PC-3 (cell line): ENCODE measurements at regions not wholly inside any gene's neighbourhood (a gene's known extent, or its start where the extent isn't known, plus 50 kb on each side); places are given as distances from the start of the nearest gene placed in this dataset.

Source experiments
- EZH2 ChIP-seq: fragments of 300-600 bp; sonication (generic); IDR thresholded peaks from one replicate; pipeline ENCODE4 v1.6.1; 2017; ENCODE audit warnings: antibody characterized with exemption, mild to moderate bottlenecking, low read length; ENCODE audit not compliant: unreplicated experiment
- EZH2phosphoT487 ChIP-seq: fragments of 300-600 bp; sonication (generic); IDR thresholded peaks from 2 replicates; pipeline ENCODE4 v1.6.1; 2018; ENCODE audit warnings: mild to moderate bottlenecking, antibody characterized with exemption, low read length, borderline replicate concordance
- TF ChIP-seq, protein P1 (sequence below): fragments of 300-600 bp; sonication (generic); conservative IDR thresholded peaks from 2 replicates; pipeline ENCODE4 v1.5.1; 2017; ENCODE audit warnings: antibody characterized with exemption, low read depth, mild to moderate bottlenecking, low read length

DNA sequence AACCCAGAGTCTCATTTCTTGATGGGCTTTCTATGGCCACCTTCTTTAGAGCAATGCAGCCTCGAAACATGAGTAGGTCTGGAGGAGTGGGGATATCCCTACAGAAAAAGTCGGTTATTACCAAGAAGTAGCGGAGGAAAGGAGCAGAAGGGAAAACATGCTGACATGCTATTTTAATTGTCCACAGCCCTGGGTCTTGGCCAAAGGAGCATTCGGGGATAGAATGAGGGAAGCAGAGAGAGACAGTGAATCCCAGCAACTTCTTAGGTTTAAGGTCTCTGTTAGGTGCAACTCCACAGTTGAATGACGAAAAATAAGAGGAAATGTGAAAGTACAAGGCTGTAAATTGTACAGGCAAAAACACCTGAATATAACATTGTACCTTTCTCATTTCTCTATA lies 506.7 kb upstream of the CDH18 start:
- TF ChIP-seq, protein P1, sequence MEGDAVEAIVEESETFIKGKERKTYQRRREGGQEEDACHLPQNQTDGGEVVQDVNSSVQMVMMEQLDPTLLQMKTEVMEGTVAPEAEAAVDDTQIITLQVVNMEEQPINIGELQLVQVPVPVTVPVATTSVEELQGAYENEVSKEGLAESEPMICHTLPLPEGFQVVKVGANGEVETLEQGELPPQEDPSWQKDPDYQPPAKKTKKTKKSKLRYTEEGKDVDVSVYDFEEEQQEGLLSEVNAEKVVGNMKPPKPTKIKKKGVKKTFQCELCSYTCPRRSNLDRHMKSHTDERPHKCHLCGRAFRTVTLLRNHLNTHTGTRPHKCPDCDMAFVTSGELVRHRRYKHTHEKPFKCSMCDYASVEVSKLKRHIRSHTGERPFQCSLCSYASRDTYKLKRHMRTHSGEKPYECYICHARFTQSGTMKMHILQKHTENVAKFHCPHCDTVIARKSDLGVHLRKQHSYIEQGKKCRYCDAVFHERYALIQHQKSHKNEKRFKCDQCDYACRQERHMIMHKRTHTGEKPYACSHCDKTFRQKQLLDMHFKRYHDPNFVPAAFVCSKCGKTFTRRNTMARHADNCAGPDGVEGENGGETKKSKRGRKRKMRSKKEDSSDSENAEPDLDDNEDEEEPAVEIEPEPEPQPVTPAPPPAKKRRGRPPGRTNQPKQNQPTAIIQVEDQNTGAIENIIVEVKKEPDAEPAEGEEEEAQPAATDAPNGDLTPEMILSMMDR = no peak
- TF ChIP-seq EZH2 (no peak), EZH2phosphoT487 (no peak)
